ENCODE measurements at regions not wholly inside any gene's neighbourhood (a gene's known extent, or its start where the extent isn't known, plus 50 kb on each side); places are given as distances from the start of the nearest gene placed in this dataset.

- no peak overlapping the region for H3K27ac ChIP-seq (ENCODE audit: low read depth, low read length)
- no peaks in the 10 kb centered on the region for H3K4me1 ChIP-seq (ENCODE audit: insufficient read depth, low read length)
- no peaks in the 10 kb centered on the region for H3K9me3 Mint-ChIP-seq (ENCODE audit: unreplicated experiment)
- FAIRE-seq (no peak), DNase-seq (ENCODE audit: low read depth) (no peak)
- no peaks in the 10 kb centered on the region for H3K36me3 ChIP-seq (ENCODE audit: insufficient read depth, low read length)
- H3K27me3 Mint-ChIP-seq (ENCODE audit: low read depth, unreplicated experiment) = no peaks in the 10 kb centered on the region
- H3K9ac ChIP-seq (ENCODE audit: low read length) = no peak overlapping the region
- H3K36me3 Mint-ChIP-seq (ENCODE audit: low read depth, unreplicated experiment) = peaks cover 2% of the 10 kb centered on the region
- H3K9me3 ChIP-seq (ENCODE audit: insufficient read depth, low read depth, low read length) = no peaks in the 10 kb centered on the region
- no peaks in the 10 kb centered on the region for H3K27me3 ChIP-seq (ENCODE audit: insufficient read depth, low read length)
- no peak overlapping the region for H3K27ac Mint-ChIP-seq (ENCODE audit: unreplicated experiment)
- peaks cover 3% of the 10 kb centered on the region for H3K4me1 Mint-ChIP-seq (ENCODE audit: low read depth, unreplicated experiment)
- no peak overlapping the region for H3K4me3 ChIP-seq (ENCODE audit: insufficient read depth, low read depth, low read length)
- peaks cover 50% of the 10 kb centered on the region for H3K79me2 ChIP-seq (ENCODE audit: insufficient read depth, low read length)
- peaks cover 46% of the 10 kb centered on the region for H4K20me1 ChIP-seq (ENCODE audit: insufficient read depth, low read length)
- TF ChIP-seq EZH2 (IDR thresholded peaks at IDR 0.05; ENCODE audit: insufficient read depth, low read length) (no peak), CTCF (IDR thresholded peaks at IDR 0.05; ENCODE audit: insufficient read depth, low read depth, low read length) (no peak)
- no peak overlapping the region for H3K4me3 Mint-ChIP-seq (ENCODE audit: unreplicated experiment)
- H3K4me2 ChIP-seq (ENCODE audit: low read length) = no peak overlapping the region
- no peak overlapping the region for H2AFZ ChIP-seq (ENCODE audit: low read depth, low read length)
Measured at GRCh38 chr13:73997964-73998363, 136.2 kb downstream of the KLF12 start.

- Histone ChIP-seq H3K4me1 (ENCODE audit: insufficient read depth, low read length) (no peaks in the 10 kb centered on the region), H3K36me3 (ENCODE audit: insufficient read depth, low read length) (no peaks in the 10 kb centered on the region), H3K9me3 (ENCODE audit: insufficient read depth, low read depth, low read length) (no peaks in the 10 kb centered on the region), H3K9ac (ENCODE audit: low read length) (no peak overlapping the region), H4K20me1 (ENCODE audit: insufficient read depth, low read length) (peaks cover 47% of the 10 kb centered on the region), H3K27me3 (ENCODE audit: insufficient read depth, low read length) (no peaks in the 10 kb centered on the region), H3K27ac (ENCODE audit: low read depth, low read length) (no peak overlapping the region), H3K4me3 (ENCODE audit: insufficient read depth, low read depth, low read length) (no peak overlapping the region), H2AFZ (ENCODE audit: low read depth, low read length) (no peak overlapping the region), H3K4me2 (ENCODE audit: low read length) (no peak overlapping the region), H3K79me2 (ENCODE audit: insufficient read depth, low read length) (peaks cover 44% of the 10 kb centered on the region)
- H3K4me1 Mint-ChIP-seq (ENCODE audit: low read depth, unreplicated experiment) = peaks cover 3% of the 10 kb centered on the region
- no peak overlapping the region for H3K4me3 Mint-ChIP-seq (ENCODE audit: unreplicated experiment)
- no peaks in the 10 kb centered on the region for H3K27me3 Mint-ChIP-seq (ENCODE audit: low read depth, unreplicated experiment)
- FAIRE-seq (no peak), DNase-seq (ENCODE audit: low read depth) (no peak)
- H3K36me3 Mint-ChIP-seq (ENCODE audit: low read depth, unreplicated experiment) = peaks cover 2% of the 10 kb centered on the region
- no peak for TF ChIP-seq CTCF (IDR thresholded peaks at IDR 0.05; ENCODE audit: insufficient read depth, low read depth, low read length)
- TF ChIP-seq EZH2 (IDR thresholded peaks at IDR 0.05; ENCODE audit: insufficient read depth, low read length) = no peak
- H3K9me3 Mint-ChIP-seq (ENCODE audit: unreplicated experiment) = no peaks in the 10 kb centered on the region
- no peak overlapping the region for H3K27ac Mint-ChIP-seq (ENCODE audit: unreplicated experiment)
Measured at GRCh38 chr13:73996569-73996968, 137.6 kb downstream of the KLF12 start.

- no peak for FAIRE-seq
- no peaks in the 10 kb centered on the region for H3K27me3 ChIP-seq (ENCODE audit: insufficient read depth, low read length)
- H3K4me2 ChIP-seq (ENCODE audit: low read length) = no peak overlapping the region
- H3K36me3 ChIP-seq (ENCODE audit: insufficient read depth, low read length) = no peaks in the 10 kb centered on the region
- no peak overlapping the region for H3K9ac ChIP-seq (ENCODE audit: low read length)
- Mint-ChIP-seq H3K4me1 (ENCODE audit: low read depth, unreplicated experiment) (peaks cover 3% of the 10 kb centered on the region), H3K9me3 (ENCODE audit: unreplicated experiment) (no peaks in the 10 kb centered on the region), H3K27me3 (ENCODE audit: low read depth, unreplicated experiment) (no peaks in the 10 kb centered on the region), H3K36me3 (ENCODE audit: low read depth, unreplicated experiment) (peaks cover 2% of the 10 kb centered on the region), H3K27ac (ENCODE audit: unreplicated experiment) (no peak overlapping the region), H3K4me3 (ENCODE audit: unreplicated experiment) (no peak overlapping the region)
- no peak overlapping the region for H2AFZ ChIP-seq (ENCODE audit: low read depth, low read length)
- no peak for TF ChIP-seq CTCF (IDR thresholded peaks at IDR 0.05; ENCODE audit: insufficient read depth, low read depth, low read length)
- no peak for TF ChIP-seq EZH2 (IDR thresholded peaks at IDR 0.05; ENCODE audit: insufficient read depth, low read length)
- H3K79me2 ChIP-seq (ENCODE audit: insufficient read depth, low read length) = peaks cover 39% of the 10 kb centered on the region
- peaks cover 44% of the 10 kb centered on the region for H4K20me1 ChIP-seq (ENCODE audit: insufficient read depth, low read length)
- no peak overlapping the region for H3K27ac ChIP-seq (ENCODE audit: low read depth, low read length)
- DNase-seq (ENCODE audit: low read depth) = no peak
- H3K9me3 ChIP-seq (ENCODE audit: insufficient read depth, low read depth, low read length) = no peaks in the 10 kb centered on the region
- H3K4me1 ChIP-seq (ENCODE audit: insufficient read depth, low read length) = no peaks in the 10 kb centered on the region
- H3K4me3 ChIP-seq (ENCODE audit: insufficient read depth, low read depth, low read length) = no peak overlapping the region
Measured at GRCh38 chr13:73995736-73996135, 138.5 kb downstream of the KLF12 start.
